ENCODE measurements at regions not wholly inside any gene's neighbourhood (a gene's known extent, or its start where the extent isn't known, plus 50 kb on each side); places are given as distances from the start of the nearest gene placed in this dataset.

DNA sequence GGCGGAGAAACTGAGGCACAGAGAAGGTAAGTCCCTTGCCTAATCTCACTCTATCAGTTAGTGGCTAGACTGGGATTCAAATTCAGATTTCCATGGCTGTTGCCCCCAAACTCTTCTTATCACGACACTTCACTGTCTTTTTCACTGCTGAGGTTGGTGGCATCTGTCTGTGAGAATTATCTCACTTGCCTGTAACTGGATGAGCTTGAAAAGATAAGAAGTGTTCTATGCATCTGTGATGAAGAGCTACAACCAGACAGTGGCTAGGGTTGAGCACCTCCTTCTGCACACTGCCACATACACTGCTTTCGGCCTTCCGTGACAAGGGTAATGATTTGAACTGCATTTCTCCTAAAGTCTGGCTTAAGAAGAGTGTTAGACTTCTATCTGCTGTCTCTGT lies 107.9 kb upstream of the TEX13D start:
- ATAC-seq (no peak), DNase-seq (no peak)
- intact Hi-C loops (cut with DNase I) = no loop called here
- Histone ChIP-seq H3K27me3 (no peaks in the 10 kb centered on the region), H3K9me3 (no peaks in the 10 kb centered on the region), H3K36me3 (no peaks in the 10 kb centered on the region), H3K27ac (no peak overlapping the region), H3K4me1 (no peaks in the 10 kb centered on the region), H3K4me3 (no peak overlapping the region)
- WGBS (ENCODE audit: insufficient coverage, low coverage, low lambda C conversion rate, missing lambda C conversion rate) = 56% methylated on average over 4 of the region's 4 CpGs
- TF ChIP-seq, protein P1, sequence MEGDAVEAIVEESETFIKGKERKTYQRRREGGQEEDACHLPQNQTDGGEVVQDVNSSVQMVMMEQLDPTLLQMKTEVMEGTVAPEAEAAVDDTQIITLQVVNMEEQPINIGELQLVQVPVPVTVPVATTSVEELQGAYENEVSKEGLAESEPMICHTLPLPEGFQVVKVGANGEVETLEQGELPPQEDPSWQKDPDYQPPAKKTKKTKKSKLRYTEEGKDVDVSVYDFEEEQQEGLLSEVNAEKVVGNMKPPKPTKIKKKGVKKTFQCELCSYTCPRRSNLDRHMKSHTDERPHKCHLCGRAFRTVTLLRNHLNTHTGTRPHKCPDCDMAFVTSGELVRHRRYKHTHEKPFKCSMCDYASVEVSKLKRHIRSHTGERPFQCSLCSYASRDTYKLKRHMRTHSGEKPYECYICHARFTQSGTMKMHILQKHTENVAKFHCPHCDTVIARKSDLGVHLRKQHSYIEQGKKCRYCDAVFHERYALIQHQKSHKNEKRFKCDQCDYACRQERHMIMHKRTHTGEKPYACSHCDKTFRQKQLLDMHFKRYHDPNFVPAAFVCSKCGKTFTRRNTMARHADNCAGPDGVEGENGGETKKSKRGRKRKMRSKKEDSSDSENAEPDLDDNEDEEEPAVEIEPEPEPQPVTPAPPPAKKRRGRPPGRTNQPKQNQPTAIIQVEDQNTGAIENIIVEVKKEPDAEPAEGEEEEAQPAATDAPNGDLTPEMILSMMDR (IDR thresholded peaks at IDR 0.05) = no peak
- no peak for TF ChIP-seq POLR2A (IDR thresholded peaks at IDR 0.05)

DNA sequence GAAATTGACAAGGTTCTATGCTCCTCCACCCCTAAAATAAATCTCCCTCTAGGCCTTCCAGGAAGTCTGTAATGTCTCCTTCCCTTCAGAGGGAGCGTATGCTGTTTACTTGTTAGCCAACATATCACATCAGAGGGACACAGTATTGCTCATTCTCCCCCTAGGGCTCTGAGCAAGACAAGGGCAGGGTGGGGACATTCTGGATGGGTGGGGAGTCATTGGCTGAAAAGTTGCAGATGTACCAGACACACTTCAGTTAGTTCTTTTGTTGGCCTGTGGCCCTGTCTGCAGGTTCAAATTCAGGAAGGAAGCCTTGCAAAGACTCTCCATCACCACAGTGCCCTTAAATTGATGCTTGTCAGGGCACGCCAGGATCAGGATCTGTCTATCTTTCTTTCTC lies 106.3 kb upstream of the TEX13D start:
- intact Hi-C loops (cut with DNase I) = no loop called here
- Histone ChIP-seq H3K4me1 (no peaks in the 10 kb centered on the region), H3K36me3 (no peaks in the 10 kb centered on the region), H3K9me3 (no peaks in the 10 kb centered on the region), H3K4me3 (no peak overlapping the region), H3K27me3 (no peaks in the 10 kb centered on the region), H3K27ac (no peak overlapping the region)
- 36% methylated on average over 1 of the region's 2 CpGs for WGBS (ENCODE audit: insufficient coverage, low coverage, low lambda C conversion rate, missing lambda C conversion rate)
- TF ChIP-seq, protein P1 (IDR thresholded peaks at IDR 0.05) = no peak
- TF ChIP-seq POLR2A (IDR thresholded peaks at IDR 0.05) = no peak
- ATAC-seq (no peak), DNase-seq (no peak)

DNA sequence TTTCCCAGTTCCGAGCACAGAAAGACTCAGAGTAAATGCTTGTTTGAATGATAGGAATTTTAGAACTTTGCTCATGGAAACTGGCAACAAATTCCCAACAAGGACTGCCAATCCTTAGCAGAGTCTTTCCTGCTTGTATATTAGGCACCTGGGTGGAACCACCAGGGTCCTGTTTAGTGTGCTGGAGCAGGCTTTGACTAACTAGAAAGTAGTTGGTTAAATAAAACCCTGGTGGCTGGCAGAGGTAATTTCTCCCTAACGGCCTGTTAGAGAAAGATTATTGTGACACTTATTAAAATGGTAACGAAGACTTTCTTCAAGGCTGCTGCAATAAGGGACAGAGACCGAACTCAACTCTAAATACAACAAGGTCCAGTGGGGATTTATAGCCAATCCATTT lies 103.6 kb upstream of the TEX13D start:
- H3K27ac ChIP-seq = no peak overlapping the region
- no peaks in the 10 kb centered on the region for H3K27me3 ChIP-seq
- no peaks in the 10 kb centered on the region for H3K4me1 ChIP-seq
- 64% methylated on average over 4 of the region's 4 CpGs for WGBS (ENCODE audit: insufficient coverage, low coverage, low lambda C conversion rate, missing lambda C conversion rate)
- H3K36me3 ChIP-seq = no peaks in the 10 kb centered on the region
- TF ChIP-seq, protein P1 (IDR thresholded peaks at IDR 0.05) = no peak
- no peak for TF ChIP-seq POLR2A (IDR thresholded peaks at IDR 0.05)
- intact Hi-C loops (cut with DNase I) = no loop called here
- DNase-seq (no peak), ATAC-seq (no peak)
- H3K9me3 ChIP-seq = no peaks in the 10 kb centered on the region
- no peak overlapping the region for H3K4me3 ChIP-seq

DNA sequence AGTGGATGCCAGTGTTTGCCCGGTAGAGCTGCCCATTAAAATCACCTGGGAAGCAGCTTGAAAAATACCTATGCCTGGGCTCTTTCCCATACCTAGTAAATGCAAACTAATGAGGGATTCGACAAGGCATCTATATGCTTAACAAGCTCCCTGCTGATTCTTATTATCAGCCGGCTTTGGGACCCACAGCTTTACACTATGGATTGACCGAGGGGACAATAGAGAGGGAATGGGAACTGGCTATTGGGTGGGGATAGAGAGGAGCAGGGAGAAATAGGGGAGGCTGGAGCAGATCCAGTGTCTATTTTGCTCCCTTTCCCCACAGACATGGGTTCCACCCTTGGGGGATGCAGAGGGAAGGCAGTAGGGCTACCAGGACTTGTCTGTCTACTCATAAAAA lies 103.1 kb upstream of the TEX13D start:
- Histone ChIP-seq H3K27me3 (no peaks in the 10 kb centered on the region), H3K27ac (no peak overlapping the region), H3K4me1 (no peaks in the 10 kb centered on the region), H3K36me3 (no peaks in the 10 kb centered on the region), H3K4me3 (no peak overlapping the region), H3K9me3 (no peaks in the 10 kb centered on the region)
- ATAC-seq = no peak
- TF ChIP-seq POLR2A (IDR thresholded peaks at IDR 0.05) = no peak
- TF ChIP-seq, protein P1 (IDR thresholded peaks at IDR 0.05) = no peak
- DNase-seq = no peak
- 58% methylated on average over 4 of the region's 4 CpGs for WGBS (ENCODE audit: insufficient coverage, low coverage, low lambda C conversion rate, missing lambda C conversion rate)
- intact Hi-C loops (cut with DNase I) = no loop called here

All from right lobe of liver (tissue), 6 donors.